K562 (cell line): ENCODE measurements at regions not wholly inside any gene's neighbourhood (a gene's known extent, or its start where the extent isn't known, plus 50 kb on each side); places are given as distances from the start of the nearest gene placed in this dataset.
"Not testable (repeated sequence)": the region's sequence is repeated elsewhere in the genome, so short reads cannot be mapped to it uniquely, and the experiment has no call there.

Experiments used
- ATAC-seq: fragments of 200-7000 bp; cut with Tn5 transposase; 3 replicates; pipeline ENCODE4 v1.9.1; 2020; ENCODE audit warnings: moderate library complexity
- BruUV-seq: library from RNA; stranded (reverse); fragments of 400-500 nt; replicated peaks from 2 replicates; lab custom pipeline; 2021; lab: Mats Ljungman, UMichigan
- CTCF ChIA-PET: fragments of 300-600 bp; formaldehyde crosslinking; extraction: SDS; loops from one replicate; lab custom pipeline; 2021; ENCODE audit warnings: low intra/inter-chr PET ratio; lab: Yijun Ruan, JAX
- POLR2A ChIA-PET: fragments of 300-600, 350-650 bp; sonication (Branson Sonifier 250); formaldehyde crosslinking; extraction: SDS; loops from one replicate; lab custom pipeline; 2021; ENCODE audit warnings: antibody characterized with exemption, inconsistent platforms; lab: Yijun Ruan, JAX
- DNase-seq, 4 experiments: peaks; one replicate each; pipeline versions ENCODE4 v3.0.0 to v3.0.0-alpha.2; 2011 to 2018; ENCODE audit warnings: low spot score in 3 of 4, mixed read lengths in 3 of 4; ENCODE audit errors: extremely low read depth in 1 of 4
- FAIRE-seq: peaks from 2 replicates; lab custom pipeline; 2011; peaks lifted over from hg19 to GRCh38; lab: Jason Lieb, UNC
- H2AFZ ChIP-seq: 2 replicates; pipeline ENCODE4 v1.6.0; 2011; ENCODE audit warnings: low read depth, low read length, control low read depth, inconsistent platforms
- H3K27ac ChIP-seq: fragments of 200-600 bp; 3 replicates; pipeline ENCODE4 v1.8.0; 2011; ENCODE audit warnings: low read depth, mild to moderate bottlenecking, control low read depth, inconsistent platforms, low read length, moderate library complexity, mixed read lengths; ENCODE audit errors: extremely low read depth
- H3K27me3 ChIP-seq, 2 experiments: fragments of 300-600 bp in 1 of 2; 2 replicates in 1 of 2; 3 replicates in 1 of 2; pipeline versions ENCODE4 v1.6.0 to v1.8.0; 2011; ENCODE audit warnings: inconsistent platforms in 2 of 2, low read length in 2 of 2, mild to moderate bottlenecking in 1 of 2, mixed read lengths in 1 of 2, moderate library complexity in 1 of 2; ENCODE audit not compliant: control insufficient read depth in 2 of 2, insufficient read depth in 2 of 2
- H3K36me3 ChIP-seq: fragments of 300-600 bp; 3 replicates; pipeline ENCODE4 v1.8.0; 2011; ENCODE audit warnings: mild to moderate bottlenecking, low read length, inconsistent platforms; ENCODE audit not compliant: control insufficient read depth, insufficient read depth
- H3K4me1 ChIP-seq, 2 experiments: fragments of 200-600 bp in 1 of 2; replicated peaks in 1 of 2; 2 replicates in 1 of 2; 3 replicates in 1 of 2; pipeline versions ENCODE4 v1.5.1 to v1.8.0; 2011; ENCODE audit warnings: inconsistent platforms in 2 of 2, low read length in 2 of 2, mild to moderate bottlenecking in 1 of 2, mixed read lengths in 1 of 2, moderate library complexity in 1 of 2; ENCODE audit not compliant: control insufficient read depth in 2 of 2, insufficient read depth in 2 of 2
- H3K4me2 ChIP-seq: 2 replicates; pipeline ENCODE4 v1.6.1; 2011; ENCODE audit warnings: low read length, control low read depth, inconsistent platforms, mixed read lengths; ENCODE audit not compliant: insufficient read depth
- H3K4me3 ChIP-seq: fragments of 200-600 bp; sonication (generic), shearing (Covaris generic); 2 replicates; pipeline ENCODE4 v1.5.1; 2016; ENCODE audit warnings: control low read depth, inconsistent platforms
- H3K79me2 ChIP-seq: fragments of 200-600 bp; 3 replicates; pipeline ENCODE4 v1.8.0; 2011; ENCODE audit warnings: low read length, inconsistent platforms; ENCODE audit not compliant: control insufficient read depth, insufficient read depth
- H3K9ac ChIP-seq, 2 experiments: 2 replicates each; pipeline versions ENCODE4 v1.6.0 to v1.6.1; 2011; ENCODE audit warnings: low read depth in 2 of 2, low read length in 2 of 2, control low read depth in 1 of 2, inconsistent platforms in 1 of 2, mild to moderate bottlenecking in 1 of 2, mixed read lengths in 1 of 2; ENCODE audit not compliant: insufficient read depth in 1 of 2
- H3K9me1 ChIP-seq: one replicate; pipeline ENCODE4 v1.6.0; 2011; ENCODE audit warnings: inconsistent platforms, mild to moderate bottlenecking, low read length, moderate library complexity; ENCODE audit not compliant: control insufficient read depth, insufficient read depth
- H3K9me3 ChIP-seq: replicated peaks from 2 replicates; pipeline ENCODE4 v1.5.1; 2011; ENCODE audit warnings: low read depth, low read length, inconsistent platforms; ENCODE audit not compliant: control insufficient read depth, insufficient read depth
- H4K20me1 ChIP-seq: replicated peaks from 2 replicates; pipeline ENCODE4 v1.6.1; 2011; ENCODE audit warnings: low read length, inconsistent platforms, mixed read lengths; ENCODE audit not compliant: control insufficient read depth, insufficient read depth
- HOXB6 ChIP-seq: fragments of 250-450 bp; sonication (Bioruptor Pico); IDR thresholded peaks from 2 replicates; pipeline ENCODE4 v1.5.1; 2022; ENCODE audit warnings: mild to moderate bottlenecking, borderline replicate concordance
- JUN ChIP-seq, 2 experiments: sonication (generic) in 1 of 2; formaldehyde crosslinking in 1 of 2; IDR thresholded peaks; 2 replicates each; pipeline versions ENCODE4 v1.6.1 to v1.8.0; 2012 to 2022; ENCODE audit warnings: borderline replicate concordance in 2 of 2, mild to moderate bottlenecking in 2 of 2, improper control_type of control experiment in 1 of 2, low read depth in 1 of 2, low read length in 1 of 2, missing genetic modification reagents in 1 of 2
- NFIC ChIP-seq: fragments of 450-650 bp; IDR thresholded peaks from 2 replicates; pipeline ENCODE4 v1.6.1; 2017; ENCODE audit warnings: mild to moderate bottlenecking, inconsistent platforms
- POLR3G ChIP-seq: IDR thresholded peaks from 2 replicates; pipeline ENCODE4 v1.6.1; 2011; ENCODE audit not compliant: insufficient read length, insufficient replicate concordance; ENCODE audit errors: extremely low read depth
- TFE3 ChIP-seq: fragments of 450-650 bp; formaldehyde crosslinking; IDR thresholded peaks from 2 replicates; pipeline ENCODE4 v1.4.0; 2020; ENCODE audit warnings: mild to moderate bottlenecking, mixed read lengths
- ZNF274 ChIP-seq: IDR thresholded peaks from 2 replicates; pipeline ENCODE4 v1.6.1; 2011; ENCODE audit warnings: low read depth, mild to moderate bottlenecking, low read length, moderate library complexity, borderline replicate concordance
- ZNF324 ChIP-seq: fragments of 250-450 bp; sonication (Bioruptor Pico); IDR thresholded peaks from 2 replicates; pipeline ENCODE4 v1.4.0; 2020; ENCODE audit warnings: mild to moderate bottlenecking
- WGBS: fragments of 100-300 bp; shearing (Covaris generic); methylation state at CpG from one replicate; pipeline ENCODE4 v1.1.6; 2016; ENCODE audit warnings: low coverage, mixed read lengths; ENCODE audit not compliant: insufficient coverage; ENCODE audit errors: missing lambda C conversion rate; 5-methylcytosine and 5-hydroxymethylcytosine counted together
- in situ Hi-C: fragments of 300-500 bp; cut with MboI; formaldehyde crosslinking; loops from 4 replicates; pipeline ENCODE4 v1.15.0; 2018; ENCODE audit warnings: inconsistent platforms, mixed read lengths
- intact Hi-C: fragments of 100-400 bp; cut with micrococcal nuclease; formaldehyde crosslinking; loops from 2 replicates; pipeline ENCODE4 v1.14.2; 2022

- Histone ChIP-seq H3K4me2 (no peak overlapping the region), H4K20me1 (no peaks in the 10 kb centered on the region), H3K27ac (no peak overlapping the region), H3K9ac (no peak overlapping the region), H3K4me1 (no peaks in the 10 kb centered on the region; a peak in 1 of 5 replicates), H3K9me3 (no peaks in the 10 kb centered on the region), H3K27me3 (peaks cover 0 to 4% of the 10 kb centered on the region in 2 experiments; a peak in 1 of 5 replicates), H3K4me3 (no peak overlapping the region), H3K79me2 (no peaks in the 10 kb centered on the region), H2AFZ (no peak overlapping the region), H3K9me1 (no peaks in the 10 kb centered on the region), H3K36me3 (no peaks in the 10 kb centered on the region)
- FAIRE-seq (no peak), ATAC-seq (no peak), DNase-seq (no peak)
- in situ Hi-C loops (no loop called here), intact Hi-C loops (no loop called here)
- TF ChIP-seq ZNF274 = no peak
- TF ChIP-seq NFIC = no peak
- no peak for TF ChIP-seq POLR3G
- no peak for TF ChIP-seq JUN (IDR thresholded peaks at IDR 0.05; ENCODE audit: borderline replicate concordance, low read depth, low read length)
- no peak for TF ChIP-seq JUN (CRISPR knock-in tag; IDR thresholded peaks at IDR 0.05; ENCODE audit: borderline replicate concordance)
- no peak for TF ChIP-seq HOXB6 (CRISPR knock-in tag)
- ChIA-PET POLR2A (no interaction called here), CTCF (no interaction called here)
- no TSS peak for BruUV-seq
- WGBS = 66% methylated on average over 7 of the region's 7 CpGs
Observed at GRCh38 chr18:1039421-1039820, 134.8 kb downstream of the ADCYAP1 start.

GRCh38 chr18:1043039-1043438, 138.4 kb downstream of the ADCYAP1 start:
- POLR2A ChIA-PET, H3K27me3 ChIP-seq: not testable (repeated sequence)
- TF ChIP-seq ZNF324 (peak; percentile 50; the same call in 1 of the 2 replicates), TFE3 (peak; percentile 68)
- TF ChIP-seq, all 486 proteins: peak for 2; not testable (repeated sequence) for 484
- DNase-seq, intact Hi-C loops, CTCF ChIA-PET, H3K9ac ChIP-seq, H3K4me3 ChIP-seq, H3K79me2 ChIP-seq, H3K4me2 ChIP-seq, H3K9me1 ChIP-seq, H2AFZ ChIP-seq, H3K4me1 ChIP-seq, H3K9me3 ChIP-seq, FAIRE-seq, H3K36me3 ChIP-seq, H4K20me1 ChIP-seq, BruUV-seq, H3K27ac ChIP-seq, ATAC-seq, in situ Hi-C loops: not testable (repeated sequence)
- WGBS = 13% methylated on average over 2 of the region's 2 CpGs
